Fibroblast of the conjunctiva (primary cell): ENCODE measurements at regions not wholly inside any gene's neighbourhood (a gene's known extent, or its start where the extent isn't known, plus 50 kb on each side); places are given as distances from the start of the nearest gene placed in this dataset.

ENCODE experiments used
- DNase-seq: peaks from one replicate; pipeline ENCODE4 v3.0.0-alpha.2; 2010; ENCODE audit warnings: low read depth

DNA sequence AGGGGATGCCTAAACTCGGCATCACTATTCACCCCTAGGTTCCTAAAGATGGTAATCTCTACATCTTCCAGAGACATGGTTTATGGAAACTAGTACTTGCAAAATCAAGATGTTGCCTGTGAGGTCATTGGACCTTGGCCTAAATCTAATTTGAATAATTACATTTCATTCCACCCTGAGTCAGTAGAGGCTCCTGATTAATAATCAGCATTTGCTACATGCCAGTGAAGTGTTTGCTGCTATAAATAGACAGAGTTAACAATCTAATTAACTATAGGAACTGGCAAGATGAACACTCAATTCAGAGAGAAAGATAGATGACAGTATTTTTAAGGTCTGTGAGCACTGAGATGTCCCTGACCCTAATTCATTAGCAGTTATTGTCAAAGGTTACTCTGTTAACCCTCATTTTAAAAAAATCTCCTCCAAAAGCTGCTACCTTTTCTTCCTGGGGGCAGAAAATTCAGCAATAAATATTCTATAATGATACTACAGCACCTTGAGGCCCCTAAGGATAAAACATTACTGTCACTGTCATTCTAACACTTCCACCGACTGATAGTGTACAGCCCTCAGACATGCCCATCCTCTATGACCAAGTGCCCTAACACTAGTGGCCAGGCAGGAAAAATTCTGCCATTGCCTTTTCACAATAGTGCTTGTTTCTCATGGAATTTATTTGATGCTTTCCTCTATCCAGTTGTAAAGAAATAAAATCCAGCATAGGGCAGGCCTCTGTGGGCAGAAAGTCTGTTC, 65.7 kb upstream of the CCDC196 start:
- DNase-seq = no peak

DNA sequence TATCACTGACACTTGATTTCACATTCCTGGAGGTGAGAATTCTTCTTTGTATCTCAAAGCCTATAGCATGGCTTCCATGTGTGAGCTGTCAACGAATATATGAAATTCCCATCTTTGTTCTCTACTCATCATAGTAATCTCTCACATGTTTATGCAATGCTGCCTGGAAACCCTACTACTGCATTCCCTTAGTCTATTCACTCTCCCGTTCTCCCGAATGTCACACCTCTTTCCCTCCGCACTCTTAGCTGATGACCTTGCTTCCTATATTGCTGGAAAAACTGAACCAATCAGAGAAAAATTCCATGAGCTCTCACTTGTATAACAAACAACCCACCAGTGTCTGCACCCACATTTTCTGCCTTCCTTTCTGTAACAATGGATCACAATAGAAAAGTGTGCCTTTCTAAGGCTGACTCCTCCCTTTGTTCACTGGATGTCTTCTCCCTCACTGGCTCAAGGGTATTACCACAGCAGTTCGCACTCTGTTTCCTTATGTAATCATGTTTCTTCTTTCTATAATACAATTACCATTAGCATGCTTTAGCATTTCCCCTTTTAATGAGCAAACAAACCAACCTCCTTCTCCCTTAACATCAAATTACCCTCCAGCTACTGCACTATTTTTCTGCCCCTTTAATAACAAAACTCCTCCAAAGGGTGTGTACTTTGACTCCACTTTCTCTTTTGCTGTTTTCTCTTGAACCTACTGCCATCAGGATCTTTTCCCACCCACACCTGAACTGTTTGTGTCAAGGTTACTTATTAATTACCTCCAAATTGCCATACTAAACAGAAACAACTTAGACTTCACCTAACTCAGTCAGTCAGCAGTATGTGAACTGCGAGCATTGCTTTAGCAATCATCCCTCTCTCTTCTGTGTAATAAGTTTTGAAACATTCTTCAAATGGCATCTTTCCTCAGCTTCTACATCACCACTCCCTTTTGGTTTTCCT, 63.9 kb upstream of the CCDC196 start:
- no peak for DNase-seq

DNA sequence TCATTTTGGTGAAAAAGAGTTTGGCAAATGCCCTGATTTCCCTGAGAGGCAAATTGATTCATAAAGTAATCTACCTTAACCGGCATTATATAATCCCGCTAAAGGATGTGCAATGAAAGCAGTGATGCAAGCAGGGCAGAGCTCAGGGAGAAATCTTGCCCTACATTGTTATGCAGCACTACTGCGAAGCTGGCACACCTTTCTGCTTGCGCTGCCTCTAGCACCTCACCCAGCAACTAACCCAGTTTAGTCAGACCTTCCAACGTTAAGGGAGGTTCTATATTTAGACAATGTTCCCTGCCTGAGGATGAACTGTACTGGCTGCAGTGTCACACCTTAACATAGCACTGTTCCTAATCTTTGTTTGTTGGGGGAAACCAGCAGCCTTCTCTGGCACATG, 60.8 kb upstream of the CCDC196 start:
- no peak for DNase-seq

DNA sequence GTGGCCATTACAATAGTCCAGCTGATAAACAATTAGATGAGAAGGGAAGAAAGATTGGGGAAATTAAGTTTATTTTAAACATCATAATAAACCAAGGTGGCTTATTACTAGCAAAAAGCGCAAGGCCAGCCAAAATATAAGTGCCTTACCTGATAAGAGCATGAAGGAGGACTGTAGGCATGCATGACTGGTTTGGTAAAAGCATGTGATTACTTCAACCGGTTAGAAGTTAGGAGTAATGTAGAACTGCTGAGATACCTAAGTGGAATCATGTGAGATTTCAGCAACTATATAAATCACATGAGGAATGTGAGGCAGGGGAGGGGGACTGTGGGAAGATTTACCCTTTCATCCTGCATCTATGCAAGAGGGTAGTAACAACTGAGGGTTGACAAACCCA, 59.7 kb upstream of the CCDC196 start:
- no peak for DNase-seq

DNA sequence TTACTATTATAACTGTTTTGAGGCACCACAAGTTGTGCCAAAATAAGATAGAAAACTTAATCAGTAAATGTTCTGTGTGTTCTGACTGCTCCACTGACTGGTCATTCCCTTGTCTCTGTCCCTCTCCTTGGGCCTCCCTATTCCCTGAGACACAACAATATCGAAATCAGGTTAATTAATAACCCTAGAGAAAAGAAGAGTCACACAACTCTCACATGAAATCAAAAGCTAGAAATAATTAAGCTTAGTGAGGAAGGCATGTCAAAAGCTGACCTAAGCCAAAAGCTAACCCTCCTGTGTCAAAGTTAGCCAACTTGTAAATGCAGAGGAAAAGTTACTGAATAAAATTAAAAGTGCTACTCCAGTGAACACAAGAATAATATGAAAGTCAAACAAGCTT, 53.8 kb upstream of the CCDC196 start:
- no peak for DNase-seq

DNA sequence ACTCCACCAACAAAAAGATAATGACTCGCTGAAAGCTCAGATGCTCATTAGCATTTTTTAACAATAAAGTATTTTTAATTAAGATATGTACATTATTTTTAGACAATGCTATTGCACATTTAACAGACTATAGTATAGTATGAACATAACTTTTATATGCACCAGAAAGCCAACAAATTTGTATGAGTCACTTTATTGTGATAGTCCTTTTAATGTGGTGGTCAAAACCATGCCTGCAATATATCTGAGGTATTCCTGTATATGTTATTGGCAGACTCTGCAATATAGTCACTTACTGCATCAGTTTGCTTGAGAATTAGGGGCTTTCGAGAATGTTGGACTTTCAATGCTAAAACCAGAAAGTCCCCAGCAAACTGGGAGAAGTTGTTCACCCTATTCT, 51.7 kb upstream of the CCDC196 start:
- DNase-seq = no peak

DNA sequence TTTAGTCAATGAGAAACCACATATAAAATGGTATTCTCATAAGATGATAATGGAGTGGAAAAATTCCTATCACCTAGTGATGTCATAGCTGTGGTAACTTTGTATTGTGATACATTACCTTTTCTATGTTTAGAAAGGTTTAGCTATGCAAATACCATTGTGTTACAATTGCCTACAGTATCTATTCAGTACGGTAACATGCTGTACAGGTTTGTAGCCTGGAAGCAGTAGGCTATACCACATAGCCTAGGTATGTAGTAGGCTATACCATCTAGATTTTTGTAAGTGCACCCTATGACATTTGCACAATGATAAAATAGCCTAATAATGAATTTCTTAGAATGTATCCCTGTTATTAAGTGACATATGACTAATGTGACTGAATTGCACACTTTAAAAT, 50.5 kb upstream of the CCDC196 start:
- DNase-seq = no peak
